ENCODE measurements at regions not wholly inside any gene's neighbourhood (a gene's known extent, or its start where the extent isn't known, plus 50 kb on each side); places are given as distances from the start of the nearest gene placed in this dataset.

- Histone ChIP-seq H3K27ac (ENCODE audit: low read depth in 1 of 2, low read length in 1 of 2) (no peak overlapping the region), H3K27me3 (ENCODE audit: control insufficient read depth in 2 of 2, insufficient read depth in 1 of 2, low read length in 1 of 2) (peaks cover 0 to 51% of the 10 kb centered on the region in 2 donors), H3K9me3 (ENCODE audit: control insufficient read depth in 2 of 2, insufficient read depth in 1 of 2, low read length in 1 of 2) (no peaks in the 10 kb centered on the region), H3K4me3 (ENCODE audit: low read length in 2 of 2) (no peak overlapping the region), H3K36me3 (ENCODE audit: control insufficient read depth in 2 of 2, insufficient read depth in 2 of 2, low read length in 1 of 2) (no peaks in the 10 kb centered on the region), H3K4me1 (ENCODE audit: control insufficient read depth in 2 of 2, insufficient read depth in 2 of 2, low read length in 2 of 2) (no peaks in the 10 kb centered on the region)
- 70% methylated on average over 31 of the region's 31 CpGs for WGBS
- DNase-seq (ENCODE audit: low read depth in 6 of 9, low spot score in 9 of 9) = no peak
Measured at GRCh38 chr4:1462009-1462767, 55.9 kb upstream of the NKX1-1 start.

GRCh38 chr4:1460967-1461868 is 55.0 kb upstream of the NKX1-1 start:
- H3K27ac ChIP-seq (ENCODE audit: low read depth in 1 of 2, low read length in 1 of 2) = no peak overlapping the region
- no peak for DNase-seq (ENCODE audit: low read depth in 6 of 9, low spot score in 9 of 9)
- no peak overlapping the region for H3K4me3 ChIP-seq (ENCODE audit: low read length in 2 of 2)
- no peaks in the 10 kb centered on the region for H3K9me3 ChIP-seq (ENCODE audit: control insufficient read depth in 2 of 2, insufficient read depth in 1 of 2, low read length in 1 of 2)
- 89% methylated on average over 19 of the region's 19 CpGs for WGBS
- H3K27me3 ChIP-seq (ENCODE audit: control insufficient read depth in 2 of 2, insufficient read depth in 1 of 2, low read length in 1 of 2) = peaks cover 0 to 51% of the 10 kb centered on the region in 2 donors
- no peaks in the 10 kb centered on the region for H3K36me3 ChIP-seq (ENCODE audit: control insufficient read depth in 2 of 2, insufficient read depth in 2 of 2, low read length in 1 of 2)
- H3K4me1 ChIP-seq (ENCODE audit: control insufficient read depth in 2 of 2, insufficient read depth in 2 of 2, low read length in 2 of 2) = no peaks in the 10 kb centered on the region

- H3K4me3 ChIP-seq (ENCODE audit: low read length in 2 of 2) = no peak overlapping the region
- H3K9me3 ChIP-seq (ENCODE audit: control insufficient read depth in 2 of 2, insufficient read depth in 1 of 2, low read length in 1 of 2) = no peaks in the 10 kb centered on the region
- no peak for DNase-seq (ENCODE audit: low read depth in 6 of 9, low spot score in 9 of 9)
- H3K36me3 ChIP-seq (ENCODE audit: control insufficient read depth in 2 of 2, insufficient read depth in 2 of 2, low read length in 1 of 2) = no peaks in the 10 kb centered on the region
- WGBS = 67% methylated on average over 26 of the region's 26 CpGs
- no peaks in the 10 kb centered on the region for H3K4me1 ChIP-seq (ENCODE audit: control insufficient read depth in 2 of 2, insufficient read depth in 2 of 2, low read length in 2 of 2)
- H3K27ac ChIP-seq (ENCODE audit: low read depth in 1 of 2, low read length in 1 of 2) = no peak overlapping the region
- H3K27me3 ChIP-seq (ENCODE audit: control insufficient read depth in 2 of 2, insufficient read depth in 1 of 2, low read length in 1 of 2) = peaks cover 0 to 51% of the 10 kb centered on the region in 2 donors
Measured at GRCh38 chr4:1459722-1460511, 53.7 kb upstream of the NKX1-1 start.

- H3K4me3 ChIP-seq (ENCODE audit: low read length in 2 of 2) = no peak overlapping the region
- H3K27me3 ChIP-seq (ENCODE audit: control insufficient read depth in 2 of 2, insufficient read depth in 1 of 2, low read length in 1 of 2) = peaks cover 0 to 51% of the 10 kb centered on the region in 2 donors
- H3K27ac ChIP-seq (ENCODE audit: low read depth in 1 of 2, low read length in 1 of 2) = no peak overlapping the region
- no peaks in the 10 kb centered on the region for H3K36me3 ChIP-seq (ENCODE audit: control insufficient read depth in 2 of 2, insufficient read depth in 2 of 2, low read length in 1 of 2)
- no peak for DNase-seq (ENCODE audit: low read depth in 6 of 9, low spot score in 9 of 9)
- H3K9me3 ChIP-seq (ENCODE audit: control insufficient read depth in 2 of 2, insufficient read depth in 1 of 2, low read length in 1 of 2) = no peaks in the 10 kb centered on the region
- H3K4me1 ChIP-seq (ENCODE audit: control insufficient read depth in 2 of 2, insufficient read depth in 2 of 2, low read length in 2 of 2) = no peaks in the 10 kb centered on the region
- WGBS = 46% methylated on average over 16 of the region's 16 CpGs
Measured at GRCh38 chr4:1459081-1459721, 53.0 kb upstream of the NKX1-1 start.

GRCh38 chr4:1458581-1458980 is 52.3 kb upstream of the NKX1-1 start:
- Histone ChIP-seq H3K27ac (ENCODE audit: low read depth in 1 of 2, low read length in 1 of 2) (no peak overlapping the region), H3K9me3 (ENCODE audit: control insufficient read depth in 2 of 2, insufficient read depth in 1 of 2, low read length in 1 of 2) (no peaks in the 10 kb centered on the region), H3K27me3 (ENCODE audit: control insufficient read depth in 2 of 2, insufficient read depth in 1 of 2, low read length in 1 of 2) (peaks cover 0 to 50% of the 10 kb centered on the region in 2 donors), H3K36me3 (ENCODE audit: control insufficient read depth in 2 of 2, insufficient read depth in 2 of 2, low read length in 1 of 2) (no peaks in the 10 kb centered on the region), H3K4me3 (ENCODE audit: low read length in 2 of 2) (no peak overlapping the region), H3K4me1 (ENCODE audit: control insufficient read depth in 2 of 2, insufficient read depth in 2 of 2, low read length in 2 of 2) (no peaks in the 10 kb centered on the region)
- no peak for DNase-seq (ENCODE audit: low read depth in 6 of 9, low spot score in 9 of 9)
- WGBS = 68% methylated on average over 3 of the region's 3 CpGs
